GM21529 (cell line): ENCODE measurements at regions not wholly inside any gene's neighbourhood (a gene's known extent, or its start where the extent isn't known, plus 50 kb on each side); places are given as distances from the start of the nearest gene placed in this dataset.
"Not testable (repeated sequence)": the region's sequence is repeated elsewhere in the genome, so short reads cannot be mapped to it uniquely, and the experiment has no call there.

Experiments used
- ATAC-seq: cut with Tn5 transposase; IDR thresholded peaks from one replicate; pipeline ENCODE4 v1.9.1; 2021; ENCODE audit not compliant: unreplicated experiment

DNA sequence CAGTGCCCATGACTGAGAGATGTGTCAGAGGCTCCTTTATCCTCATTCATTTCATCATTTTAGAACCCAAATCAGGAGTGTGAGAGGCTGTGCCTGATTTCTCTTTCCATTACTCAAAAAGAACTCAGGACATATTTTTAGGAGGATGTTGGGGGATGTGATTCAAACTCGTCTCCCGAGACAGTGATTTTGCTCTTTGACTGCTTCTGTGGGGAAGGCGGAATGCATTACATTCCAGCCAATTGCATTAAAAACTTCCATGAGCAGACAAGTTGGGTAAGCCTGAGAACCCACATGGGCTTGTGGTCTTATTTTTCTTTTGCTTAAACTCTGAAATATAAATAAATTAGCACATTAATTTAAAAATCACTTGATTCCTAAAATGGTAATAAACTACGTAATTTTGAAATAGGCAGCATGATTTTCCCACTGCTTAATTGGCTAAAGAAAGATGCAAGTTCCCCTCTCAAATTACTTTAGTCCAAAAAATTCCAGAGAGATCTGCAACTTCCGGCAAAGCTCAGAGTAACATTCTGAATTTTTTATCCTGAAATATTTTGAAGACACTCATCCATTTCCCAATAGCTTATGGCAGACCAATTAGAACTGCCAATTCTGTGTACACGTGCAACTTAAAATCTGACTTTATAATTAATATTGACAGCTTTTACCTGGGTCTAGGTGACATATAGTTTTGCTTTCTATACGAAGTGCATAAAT lies 185.6 kb downstream of the C7orf25 start:
- ATAC-seq = no peak

DNA sequence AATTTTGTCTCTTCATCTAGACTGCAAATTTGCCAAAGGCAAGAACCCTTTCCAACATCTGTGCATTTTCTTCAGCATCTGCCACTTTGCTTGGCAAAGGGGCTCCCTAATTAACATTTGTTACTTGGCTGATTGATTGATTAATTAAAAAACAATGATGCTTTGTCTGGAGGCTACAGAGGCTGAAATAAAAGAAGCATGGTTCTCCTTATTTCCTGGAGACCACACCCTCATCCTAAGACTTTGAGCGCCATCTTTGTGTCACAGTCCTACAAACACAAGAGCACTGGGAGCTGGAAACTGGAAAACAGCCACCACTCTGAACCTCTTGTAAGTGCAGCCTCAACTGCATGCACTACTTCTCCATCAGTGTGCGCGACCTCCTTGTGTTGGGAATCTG lies 189.2 kb downstream of the C7orf25 start:
- no peak for ATAC-seq

GRCh38 chr7:42722198-42722597 lies 189.7 kb downstream of the C7orf25 start:
- no peak for ATAC-seq

DNA sequence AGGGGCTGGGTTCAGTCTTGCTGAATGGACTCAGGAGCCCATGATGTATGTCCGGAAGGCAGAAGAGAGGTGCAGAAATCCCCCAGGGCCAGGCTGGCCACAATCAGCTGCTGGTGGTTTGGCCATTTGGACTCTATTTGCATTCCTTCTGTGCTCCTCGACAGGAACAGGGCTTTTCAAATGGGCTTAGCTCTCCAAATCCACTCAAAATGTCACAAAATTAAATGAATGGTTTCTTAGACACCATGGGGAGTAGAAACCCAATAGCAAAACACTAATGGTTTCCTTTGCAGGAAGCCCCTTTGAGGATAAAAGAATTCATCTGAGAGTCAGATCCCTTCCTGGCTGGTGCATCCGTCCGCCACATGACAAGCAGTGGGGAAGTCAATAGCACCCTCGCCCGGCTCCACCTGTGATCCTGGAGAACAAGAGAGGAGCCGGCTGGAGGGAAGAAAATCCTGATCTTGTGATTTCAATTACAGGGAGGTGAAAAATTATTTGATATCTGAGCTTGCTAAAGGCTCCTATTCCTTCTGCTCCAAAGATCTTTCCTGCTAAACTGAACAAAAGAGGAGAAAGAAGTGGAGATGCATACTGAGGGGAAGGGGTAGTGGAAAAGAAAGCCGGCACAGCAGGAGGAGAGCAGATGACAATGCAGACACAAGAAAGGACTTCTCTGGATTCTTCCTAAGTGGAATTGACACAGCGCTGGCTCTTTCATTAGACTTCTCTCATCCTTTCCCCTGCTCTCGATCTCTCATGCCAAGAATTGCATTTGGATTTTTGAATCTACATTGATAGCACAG lies 190.7 kb downstream of the C7orf25 start:
- ATAC-seq = no peak

DNA sequence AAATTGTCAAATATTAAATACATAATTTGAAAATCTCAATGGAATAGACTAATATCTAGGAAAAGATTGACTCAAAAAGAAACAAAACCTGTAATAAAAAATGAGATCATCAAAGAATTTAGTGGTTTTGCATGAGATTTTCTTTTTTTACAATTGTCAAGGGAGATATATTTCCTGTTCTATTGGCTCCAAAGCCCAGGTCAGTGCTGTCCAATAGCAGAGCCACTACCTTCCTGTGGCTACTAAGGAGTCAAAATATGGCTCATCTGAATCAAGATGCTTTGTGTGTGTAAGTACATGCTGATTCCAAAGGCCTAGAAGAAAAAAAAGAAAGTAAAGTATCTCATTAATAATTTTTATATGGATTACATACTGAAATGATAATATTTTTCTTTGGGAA lies 191.9 kb downstream of the C7orf25 start:
- ATAC-seq = no peak

- not testable (repeated sequence) for ATAC-seq
These were observed 193.4 kb downstream of the C7orf25 start for GRCh38 chr7:42718466-42718865.

- no peak for ATAC-seq
These were observed 197.5 kb downstream of the C7orf25 start for GRCh38 chr7:42714356-42714755.

DNA sequence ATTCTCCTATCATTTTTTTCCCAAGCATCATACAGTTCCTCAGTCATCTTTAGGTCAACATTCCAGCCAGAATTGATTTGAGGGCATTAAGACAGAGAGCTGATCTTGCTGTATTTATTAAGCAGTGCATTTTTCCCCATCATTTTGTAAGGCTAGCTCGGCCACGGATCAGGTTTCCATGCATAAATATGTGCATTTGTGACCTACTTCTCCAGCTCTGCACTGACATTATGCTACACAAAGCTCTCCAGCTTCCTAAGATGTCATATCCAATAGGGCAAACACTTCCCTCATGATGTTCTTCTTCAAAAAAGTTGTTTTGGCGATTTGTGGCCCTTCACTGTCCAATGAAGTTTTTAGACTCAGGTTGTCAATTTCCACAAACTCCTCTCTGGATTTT lies 202.6 kb downstream of the C7orf25 start:
- no peak for ATAC-seq

- ATAC-seq = no peak
These were observed 207.2 kb downstream of the C7orf25 start for GRCh38 chr7:42704710-42705109.

- ATAC-seq = no peak
These were observed 209.2 kb downstream of the C7orf25 start for GRCh38 chr7:42702647-42703046.

- no peak for ATAC-seq
These were observed 211.2 kb downstream of the C7orf25 start for GRCh38 chr7:42700406-42701327.

- ATAC-seq = no peak
These were observed 212.3 kb downstream of the C7orf25 start for GRCh38 chr7:42699380-42700178.

GRCh38 chr7:42698600-42699374 lies 213.1 kb downstream of the C7orf25 start:
- ATAC-seq = no peak

GRCh38 chr7:42694894-42695507 lies 216.9 kb downstream of the C7orf25 start:
- ATAC-seq = no peak

DNA sequence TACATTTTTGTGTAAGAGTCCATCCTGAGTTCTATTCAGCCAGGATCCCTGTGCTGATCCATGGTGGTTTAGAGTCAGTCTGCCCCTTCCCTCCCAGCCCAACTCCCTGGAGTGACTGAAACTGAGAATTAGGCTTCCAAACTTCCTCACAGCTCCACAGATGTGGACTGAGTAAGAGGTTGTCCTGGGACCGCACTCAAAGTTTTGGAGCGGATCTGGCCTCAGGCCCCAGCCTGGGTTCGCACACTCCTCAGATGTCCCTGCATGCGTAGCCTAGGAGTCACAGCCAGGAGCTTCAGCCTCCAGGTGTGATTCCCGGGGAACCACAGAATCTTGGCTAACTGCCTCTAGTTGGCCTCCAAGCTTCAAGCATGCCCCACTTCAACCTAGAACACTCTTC lies 218.1 kb downstream of the C7orf25 start:
- ATAC-seq = no peak

- ATAC-seq = no peak
These were observed 219.2 kb downstream of the C7orf25 start for GRCh38 chr7:42692621-42693020.

GRCh38 chr7:42690794-42691639 lies 220.9 kb downstream of the C7orf25 start:
- no peak for ATAC-seq

DNA sequence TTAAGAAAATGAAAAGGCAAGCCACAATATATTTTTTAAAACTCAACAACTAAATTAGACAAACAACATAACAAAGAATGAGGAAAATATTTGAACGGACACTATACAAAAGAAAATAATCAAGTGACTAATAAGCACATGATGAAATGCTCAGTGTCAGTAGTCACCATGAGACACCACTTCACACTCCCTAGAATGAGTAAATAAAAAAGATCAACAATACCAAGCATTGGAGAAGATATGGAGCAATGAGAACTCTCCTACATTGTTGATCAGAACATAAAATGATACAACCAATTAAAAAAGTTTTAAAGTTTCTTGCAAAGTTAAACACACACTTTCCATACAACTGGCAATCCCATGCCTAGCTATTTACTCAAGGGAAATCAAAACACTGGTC lies 222.2 kb downstream of the C7orf25 start:
- ATAC-seq = no peak

DNA sequence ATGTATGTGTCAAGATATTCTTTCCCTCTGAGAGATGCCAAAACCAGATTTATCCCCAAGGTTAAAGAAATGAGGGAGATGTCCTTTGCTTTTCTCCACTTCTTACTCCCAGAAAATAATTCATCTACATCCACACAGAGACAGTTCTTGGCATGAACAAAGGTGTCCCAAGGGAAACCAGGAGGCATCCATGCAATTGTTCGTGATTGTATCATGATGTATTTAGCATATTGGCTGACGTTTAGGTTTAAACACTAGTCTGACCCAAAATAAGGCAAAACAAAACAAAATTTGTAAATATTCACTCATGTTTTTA lies 223.9 kb downstream of the C7orf25 start:
- ATAC-seq = no peak
